Neuronal stem cell (in vitro differentiated cells): ENCODE measurements at regions not wholly inside any gene's neighbourhood (a gene's known extent, or its start where the extent isn't known, plus 50 kb on each side); places are given as distances from the start of the nearest gene placed in this dataset.

Source experiments
- DNase-seq: peaks from one replicate; pipeline ENCODE4 v3.0.0-alpha.2; 2013; ENCODE audit warnings: low spot score
- H2AFZ ChIP-seq: one replicate; pipeline ENCODE4 v1.6.1; 2013; ENCODE audit warnings: mild to moderate bottlenecking, low read length, inconsistent platforms
- H2AK5ac ChIP-seq: 2 replicates; pipeline ENCODE4 v1.6.1; 2013; ENCODE audit warnings: low read depth, mild to moderate bottlenecking, inconsistent platforms, low read length, moderate library complexity, mixed read lengths
- H2BK120ac ChIP-seq: 2 replicates; pipeline ENCODE4 v1.6.1; 2013; ENCODE audit warnings: low read depth, mild to moderate bottlenecking, inconsistent platforms, low read length, moderate library complexity, mixed read lengths
- H2BK12ac ChIP-seq: one replicate; pipeline ENCODE4 v1.6.1; 2013; ENCODE audit warnings: low read length, inconsistent platforms
- H2BK15ac ChIP-seq: 2 replicates; pipeline ENCODE4 v1.6.1; 2013; ENCODE audit warnings: mild to moderate bottlenecking, low read length, inconsistent platforms, mixed read lengths
- H2BK5ac ChIP-seq: one replicate; pipeline ENCODE4 v1.6.1; 2013; ENCODE audit warnings: inconsistent platforms, mild to moderate bottlenecking, low read length, moderate library complexity
- H3K14ac ChIP-seq: one replicate; pipeline ENCODE4 v1.6.1; 2013; ENCODE audit warnings: low read length, inconsistent platforms
- H3K18ac ChIP-seq: 2 replicates; pipeline ENCODE4 v1.6.1; 2013; ENCODE audit warnings: low read length, inconsistent platforms
- H3K23ac ChIP-seq: 2 replicates; pipeline ENCODE4 v1.6.1; 2013; ENCODE audit warnings: low read depth, mild to moderate bottlenecking, mixed read lengths, low read length, inconsistent platforms; ENCODE audit not compliant: poor library complexity
- H3K27ac ChIP-seq: replicated peaks from 3 replicates; pipeline ENCODE4 v1.5.1; 2013; ENCODE audit warnings: low read length, inconsistent platforms
- H3K27me3 ChIP-seq, 3 experiments: 2 replicates each; pipeline ENCODE4 v1.6.1; 2013; ENCODE audit warnings: low read length in 3 of 3, mild to moderate bottlenecking in 2 of 3, inconsistent platforms in 1 of 3, low read depth in 1 of 3, mixed read lengths in 1 of 3, moderate library complexity in 1 of 3; ENCODE audit not compliant: control insufficient read depth in 3 of 3, insufficient read depth in 3 of 3
- H3K36me3 ChIP-seq, 2 donors: replicated peaks in 1 of 2; 2 replicates each; pipeline ENCODE4 v1.6.1; 2013; ENCODE audit warnings: low read length in 2 of 2; ENCODE audit not compliant: control insufficient read depth in 2 of 2, insufficient read depth in 2 of 2
- H3K4ac ChIP-seq: 2 replicates; pipeline ENCODE4 v1.6.1; 2013; ENCODE audit warnings: inconsistent platforms, mild to moderate bottlenecking, low read length, moderate library complexity
- H3K4me1 ChIP-seq, 2 donors: 1 replicate in 1 of 2; 2 replicates in 1 of 2; pipeline ENCODE4 v1.6.1; 2013; ENCODE audit warnings: low read length in 2 of 2, low read depth in 1 of 2; ENCODE audit not compliant: control insufficient read depth in 2 of 2, insufficient read depth in 1 of 2
- H3K4me2 ChIP-seq: one replicate; pipeline ENCODE4 v1.6.1; 2013; ENCODE audit warnings: mild to moderate bottlenecking, low read length, inconsistent platforms; ENCODE audit not compliant: insufficient read depth, poor library complexity, severe bottlenecking
- H3K4me3 ChIP-seq, 2 donors: 2 replicates each; pipeline ENCODE4 v1.5.1; 2013; ENCODE audit warnings: low read length in 2 of 2, mild to moderate bottlenecking in 2 of 2, inconsistent platforms in 1 of 2, moderate library complexity in 1 of 2
- H3K79me1 ChIP-seq: one replicate; pipeline ENCODE4 v1.6.1; 2013; ENCODE audit warnings: low read depth, mild to moderate bottlenecking, inconsistent platforms, low read length, moderate library complexity
- H3K9ac ChIP-seq: one replicate; pipeline ENCODE4 v1.6.1; 2013; ENCODE audit warnings: mild to moderate bottlenecking, low read depth, low read length, inconsistent platforms; ENCODE audit not compliant: poor library complexity
- H3K9me3 ChIP-seq, 2 donors: replicated peaks in 1 of 2; 2 replicates each; pipeline versions ENCODE3 to v1.6.1; 2013; ENCODE audit warnings: low read length in 2 of 2, mild to moderate bottlenecking in 2 of 2, inconsistent platforms in 1 of 2, low read depth in 1 of 2, mixed read lengths in 1 of 2, moderate library complexity in 1 of 2; ENCODE audit not compliant: control insufficient read depth in 2 of 2, insufficient read depth in 1 of 2
- H4K8ac ChIP-seq: one replicate; pipeline ENCODE4 v1.6.1; 2013; ENCODE audit warnings: low read depth, mild to moderate bottlenecking, inconsistent platforms, low read length, moderate library complexity
- H4K91ac ChIP-seq: one replicate; pipeline ENCODE4 v1.6.1; 2013; ENCODE audit warnings: low read length, low read depth, mild to moderate bottlenecking, inconsistent platforms; ENCODE audit not compliant: poor library complexity
- WGBS, 2 donors: extraction: QIAGEN DNeasy Blood & Tissue Kit; methylation state at CpG; one replicate each; pipeline ENCODE4 v1.1.7; 2013; ENCODE audit warnings: missing lambda C conversion rate in 2 of 2, mixed read lengths in 1 of 2; ENCODE audit not compliant: insufficient read length in 2 of 2, insufficient replicate concordance in 1 of 2; ENCODE audit errors: extremely low coverage in 2 of 2; 5-methylcytosine and 5-hydroxymethylcytosine counted together

- no peak overlapping the region for H2BK5ac ChIP-seq
These were observed 229.2 kb upstream of the CAMK1G start for GRCh38 chr1:209354111-209354839.

GRCh38 chr1:209354840-209355165 is 228.7 kb upstream of the CAMK1G start:
- H4K91ac ChIP-seq = no peak overlapping the region
- no peak overlapping the region for H2BK12ac ChIP-seq
- H3K18ac ChIP-seq = no peak overlapping the region
- no peak overlapping the region for H3K4me3 ChIP-seq
- H3K9me3 ChIP-seq = no peaks in the 10 kb centered on the region
- WGBS, 2 donors = no CpG with 5 or more reads among the region's 4 CpGs
- H3K27me3 ChIP-seq = no peaks in the 10 kb centered on the region
- no peak overlapping the region for H2AK5ac ChIP-seq
- H3K27ac ChIP-seq = no peak overlapping the region
- DNase-seq = no peak
- H3K4me1 ChIP-seq = peaks cover 0 to under 1% of the 10 kb centered on the region in 2 donors
- no peak overlapping the region for H4K8ac ChIP-seq
- no peak overlapping the region for H3K4ac ChIP-seq
- H3K79me1 ChIP-seq = no peaks in the 10 kb centered on the region
- no peak overlapping the region for H2BK120ac ChIP-seq
- H3K4me2 ChIP-seq = no peak overlapping the region
- H3K9ac ChIP-seq = no peak overlapping the region
- H3K23ac ChIP-seq = no peak overlapping the region
- no peak overlapping the region for H2AFZ ChIP-seq
- H2BK15ac ChIP-seq = no peak overlapping the region
- H3K14ac ChIP-seq = no peak overlapping the region
- H2BK5ac ChIP-seq = no peak overlapping the region
- no peaks in the 10 kb centered on the region for H3K36me3 ChIP-seq

More at GRCh38 chr1:209354111-209354839, 229.2 kb upstream of the CAMK1G start:
- H3K9me3 ChIP-seq = no peaks in the 10 kb centered on the region
- no peak overlapping the region for H2BK120ac ChIP-seq
- H3K14ac ChIP-seq = no peak overlapping the region
- H2AK5ac ChIP-seq = no peak overlapping the region
- no CpG with 5 or more reads among the region's 20 CpGs for WGBS, 2 donors
- H3K18ac ChIP-seq = no peak overlapping the region
- H2BK12ac ChIP-seq = no peak overlapping the region
- no peak overlapping the region for H2BK15ac ChIP-seq
- no peak overlapping the region for H3K4ac ChIP-seq
- no peaks in the 10 kb centered on the region for H3K36me3 ChIP-seq
- no peak overlapping the region for H4K91ac ChIP-seq
- peaks cover 0 to 5% of the 10 kb centered on the region in 2 donors for H3K4me1 ChIP-seq
- no peak overlapping the region for H3K9ac ChIP-seq
- no peak overlapping the region for H4K8ac ChIP-seq
- H2AFZ ChIP-seq = no peak overlapping the region
- no peak overlapping the region for H3K23ac ChIP-seq
- no peaks in the 10 kb centered on the region for H3K27me3 ChIP-seq
- no peak overlapping the region for H3K4me3 ChIP-seq
- H3K4me2 ChIP-seq = no peak overlapping the region
- DNase-seq = peak; percentile 81
- H3K79me1 ChIP-seq = no peaks in the 10 kb centered on the region
- no peak overlapping the region for H3K27ac ChIP-seq

- Histone ChIP-seq H2AK5ac (no peak overlapping the region), H3K79me1 (no peaks in the 10 kb centered on the region), H3K4me3 (no peak overlapping the region), H2BK5ac (no peak overlapping the region), H2BK12ac (no peak overlapping the region), H4K91ac (no peak overlapping the region), H3K9ac (no peak overlapping the region), H3K36me3 (no peaks in the 10 kb centered on the region), H3K9me3 (no peaks in the 10 kb centered on the region), H2BK15ac (no peak overlapping the region), H3K4me1 (no peaks in the 10 kb centered on the region), H3K4me2 (no peak overlapping the region), H3K27ac (no peak overlapping the region), H2AFZ (no peak overlapping the region), H3K18ac (no peak overlapping the region), H4K8ac (no peak overlapping the region), H3K14ac (no peak overlapping the region), H3K23ac (no peak overlapping the region), H3K4ac (no peak overlapping the region), H2BK120ac (no peak overlapping the region), H3K27me3 (no peaks in the 10 kb centered on the region)
- no peak for DNase-seq
- whole genome bisulfite sequencing, 2 donors = no CpG with 5 or more reads among the region's 4 CpGs
These were observed 228.1 kb upstream of the CAMK1G start for GRCh38 chr1:209355415-209355814.

- Histone ChIP-seq H3K18ac (no peak overlapping the region), H3K4me1 (no peaks in the 10 kb centered on the region), H2AK5ac (no peak overlapping the region), H3K4ac (no peak overlapping the region), H2BK15ac (no peak overlapping the region), H3K9me3 (no peaks in the 10 kb centered on the region), H3K79me1 (no peaks in the 10 kb centered on the region), H3K4me2 (no peak overlapping the region), H2BK5ac (no peak overlapping the region), H2AFZ (no peak overlapping the region), H3K36me3 (no peaks in the 10 kb centered on the region), H3K27me3 (no peaks in the 10 kb centered on the region), H3K23ac (no peak overlapping the region), H4K8ac (no peak overlapping the region), H3K27ac (no peak overlapping the region), H3K9ac (no peak overlapping the region), H3K4me3 (no peak overlapping the region), H2BK120ac (no peak overlapping the region), H4K91ac (no peak overlapping the region), H2BK12ac (no peak overlapping the region), H3K14ac (no peak overlapping the region)
- WGBS, 2 donors = no CpG with 5 or more reads among the region's 6 CpGs
- no peak for DNase-seq
These were observed 226.5 kb upstream of the CAMK1G start for GRCh38 chr1:209356976-209357377.
